ENCODE measurements at regions not wholly inside any gene's neighbourhood (a gene's known extent, or its start where the extent isn't known, plus 50 kb on each side); places are given as distances from the start of the nearest gene placed in this dataset.

DNA sequence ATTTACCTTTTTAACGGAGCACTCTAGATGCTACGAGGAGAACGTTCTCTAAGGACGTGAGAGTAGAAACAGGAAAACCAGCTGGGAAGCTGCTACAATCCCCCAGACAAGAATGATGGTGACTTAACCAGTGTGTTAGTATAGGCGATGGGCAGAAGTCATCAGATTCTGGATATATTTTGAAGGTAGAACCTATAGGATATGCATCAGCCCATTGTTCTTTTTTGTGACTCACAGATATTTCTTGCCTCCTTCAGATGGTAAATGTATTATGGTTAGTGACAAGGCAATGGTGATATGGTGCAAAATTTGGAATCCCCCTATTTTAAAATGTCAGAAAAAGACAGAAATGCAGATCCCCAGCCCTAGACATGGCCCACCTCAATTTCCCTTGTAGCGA lies 258.2 kb downstream of the PHLDA1 start:
- H3K27ac ChIP-seq (ENCODE audit: low read depth in 1 of 2, low read length in 2 of 2), result no peak overlapping the region
- no peaks in the 10 kb centered on the region for H3K27me3 Mint-ChIP-seq
- no peak for DNase-seq
- no peaks in the 10 kb centered on the region for H3K9me3 ChIP-seq (ENCODE audit: control insufficient read depth in 1 of 2, insufficient read depth in 1 of 2, low read length in 2 of 2)
- no peaks in the 10 kb centered on the region for H3K9me3 Mint-ChIP-seq
- no peak overlapping the region for H3K4me3 ChIP-seq (ENCODE audit: low read length)
- intact Hi-C loops (cut with DNase I, micrococcal nuclease), result no loop called here
- H3K36me3 Mint-ChIP-seq (ENCODE audit: low read depth), result no peaks in the 10 kb centered on the region
- no peak for ATAC-seq (ENCODE audit: poor library complexity)
- no peak overlapping the region for H3K4me3 Mint-ChIP-seq
- H3K4me1 ChIP-seq (ENCODE audit: insufficient read depth, low read length), result no peaks in the 10 kb centered on the region
- H3K27ac Mint-ChIP-seq, result no peak overlapping the region
- CTCF ChIA-PET, result no interaction called here
- TF ChIP-seq, protein P1, sequence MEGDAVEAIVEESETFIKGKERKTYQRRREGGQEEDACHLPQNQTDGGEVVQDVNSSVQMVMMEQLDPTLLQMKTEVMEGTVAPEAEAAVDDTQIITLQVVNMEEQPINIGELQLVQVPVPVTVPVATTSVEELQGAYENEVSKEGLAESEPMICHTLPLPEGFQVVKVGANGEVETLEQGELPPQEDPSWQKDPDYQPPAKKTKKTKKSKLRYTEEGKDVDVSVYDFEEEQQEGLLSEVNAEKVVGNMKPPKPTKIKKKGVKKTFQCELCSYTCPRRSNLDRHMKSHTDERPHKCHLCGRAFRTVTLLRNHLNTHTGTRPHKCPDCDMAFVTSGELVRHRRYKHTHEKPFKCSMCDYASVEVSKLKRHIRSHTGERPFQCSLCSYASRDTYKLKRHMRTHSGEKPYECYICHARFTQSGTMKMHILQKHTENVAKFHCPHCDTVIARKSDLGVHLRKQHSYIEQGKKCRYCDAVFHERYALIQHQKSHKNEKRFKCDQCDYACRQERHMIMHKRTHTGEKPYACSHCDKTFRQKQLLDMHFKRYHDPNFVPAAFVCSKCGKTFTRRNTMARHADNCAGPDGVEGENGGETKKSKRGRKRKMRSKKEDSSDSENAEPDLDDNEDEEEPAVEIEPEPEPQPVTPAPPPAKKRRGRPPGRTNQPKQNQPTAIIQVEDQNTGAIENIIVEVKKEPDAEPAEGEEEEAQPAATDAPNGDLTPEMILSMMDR (IDR thresholded peaks at IDR 0.05), result no peak
- no peaks in the 10 kb centered on the region for H3K27me3 ChIP-seq (ENCODE audit: control insufficient read depth in 1 of 2, insufficient read depth in 2 of 2, low read length in 2 of 2)
- H3K36me3 ChIP-seq (ENCODE audit: insufficient read depth, low read length), result no peaks in the 10 kb centered on the region
- POLR2A ChIA-PET, result no interaction called here
- H3K4me1 Mint-ChIP-seq (ENCODE audit: low read depth), result no peaks in the 10 kb centered on the region

GRCh38 chr12:75771023-75771422 lies 259.6 kb upstream of the KRR1 start:
- no peaks in the 10 kb centered on the region for H3K27me3 Mint-ChIP-seq
- no peak overlapping the region for H3K4me3 Mint-ChIP-seq
- Histone ChIP-seq H3K4me1 (ENCODE audit: insufficient read depth, low read length) (no peaks in the 10 kb centered on the region), H3K4me3 (ENCODE audit: low read length) (no peak overlapping the region), H3K36me3 (ENCODE audit: insufficient read depth, low read length) (no peaks in the 10 kb centered on the region), H3K9me3 (ENCODE audit: control insufficient read depth in 1 of 2, insufficient read depth in 1 of 2, low read length in 2 of 2) (no peaks in the 10 kb centered on the region), H3K27me3 (ENCODE audit: control insufficient read depth in 1 of 2, insufficient read depth in 2 of 2, low read length in 2 of 2) (no peaks in the 10 kb centered on the region), H3K27ac (ENCODE audit: low read depth in 1 of 2, low read length in 2 of 2) (no peak overlapping the region)
- no peaks in the 10 kb centered on the region for H3K36me3 Mint-ChIP-seq (ENCODE audit: low read depth)
- TF ChIP-seq, protein P1 (IDR thresholded peaks at IDR 0.05), result no peak
- H3K9me3 Mint-ChIP-seq, result no peaks in the 10 kb centered on the region
- DNase-seq, result no peak
- ATAC-seq (ENCODE audit: poor library complexity), result no peak
- no peak overlapping the region for H3K27ac Mint-ChIP-seq
- CTCF ChIA-PET, result no interaction called here
- intact Hi-C loops (cut with DNase I, micrococcal nuclease), result no loop called here
- no peaks in the 10 kb centered on the region for H3K4me1 Mint-ChIP-seq (ENCODE audit: low read depth)
- POLR2A ChIA-PET, result no interaction called here

- no peaks in the 10 kb centered on the region for H3K4me1 Mint-ChIP-seq (ENCODE audit: low read depth)
- ChIA-PET CTCF (no interaction called here), POLR2A (no interaction called here)
- no peaks in the 10 kb centered on the region for H3K36me3 Mint-ChIP-seq (ENCODE audit: low read depth)
- intact Hi-C loops (cut with DNase I, micrococcal nuclease), result no loop called here
- ATAC-seq (ENCODE audit: poor library complexity), result no peak
- Histone ChIP-seq H3K36me3 (ENCODE audit: insufficient read depth, low read length) (no peaks in the 10 kb centered on the region), H3K4me1 (ENCODE audit: insufficient read depth, low read length) (no peaks in the 10 kb centered on the region), H3K27ac (ENCODE audit: low read depth in 1 of 2, low read length in 2 of 2) (no peak overlapping the region), H3K9me3 (ENCODE audit: control insufficient read depth in 1 of 2, insufficient read depth in 1 of 2, low read length in 2 of 2) (no peaks in the 10 kb centered on the region), H3K27me3 (ENCODE audit: control insufficient read depth in 1 of 2, insufficient read depth in 2 of 2, low read length in 2 of 2) (no peaks in the 10 kb centered on the region), H3K4me3 (ENCODE audit: low read length) (no peak overlapping the region)
- DNase-seq, result no peak
- no peak overlapping the region for H3K4me3 Mint-ChIP-seq
- H3K27ac Mint-ChIP-seq, result no peak overlapping the region
- TF ChIP-seq, protein P1 (IDR thresholded peaks at IDR 0.05), result no peak
- H3K9me3 Mint-ChIP-seq, result no peaks in the 10 kb centered on the region
- H3K27me3 Mint-ChIP-seq, result no peaks in the 10 kb centered on the region
These were observed 256.5 kb upstream of the KRR1 start for GRCh38 chr12:75767957-75768356.

All from CD4-positive, alpha-beta T cell (primary cell).